Lung (tissue), 11 donors: ENCODE measurements at regions not wholly inside any gene's neighbourhood (a gene's known extent, or its start where the extent isn't known, plus 50 kb on each side); places are given as distances from the start of the nearest gene placed in this dataset.
A peak's percentile ranks its signal among the peaks of the same experiment; 100 is the strongest.
"Not testable (repeated sequence)": the region's sequence is repeated elsewhere in the genome, so short reads cannot be mapped to it uniquely, and the experiment has no call there.

Source experiments
- ATAC-seq: fragments of 200-7000 bp; cut with Tn5 transposase; one replicate; pipeline ENCODE4 v1.9.1; 2020; ENCODE audit warnings: moderate number of reproducible peaks; ENCODE audit not compliant: insufficient read depth, low FRiP score
- DNase-seq, 3 donors: peaks; one replicate each; pipeline ENCODE4 v3.0.0-alpha.2; 2013 to 2017
- H3K27ac ChIP-seq, 2 donors: one replicate each; pipeline ENCODE4 v1.5.1; 2013; ENCODE audit warnings: mild to moderate bottlenecking in 2 of 2, moderate library complexity in 2 of 2, control low read depth in 1 of 2, inconsistent platforms in 1 of 2, low read depth in 1 of 2, low read length in 1 of 2
- H3K27me3 ChIP-seq, 3 donors: one replicate each; pipeline ENCODE4 v1.5.1; 2013; ENCODE audit warnings: low read length in 2 of 3; ENCODE audit not compliant: control insufficient read depth in 3 of 3, insufficient read depth in 3 of 3
- H3K36me3 ChIP-seq, 4 donors: one replicate each; pipeline ENCODE4 v1.5.1; 2013; ENCODE audit warnings: low read length in 4 of 4, mild to moderate bottlenecking in 1 of 4, moderate library complexity in 1 of 4; ENCODE audit not compliant: control insufficient read depth in 4 of 4, insufficient read depth in 4 of 4
- H3K4me1 ChIP-seq, 5 donors: one replicate each; pipeline ENCODE4 v1.5.1; 2013; ENCODE audit warnings: low read length in 5 of 5, mild to moderate bottlenecking in 2 of 5, moderate library complexity in 1 of 5; ENCODE audit not compliant: control insufficient read depth in 5 of 5, insufficient read depth in 5 of 5
- H3K4me3 ChIP-seq: one replicate; pipeline ENCODE4 v1.5.1; 2013; ENCODE audit warnings: mild to moderate bottlenecking, control low read depth, moderate library complexity
- H3K9ac ChIP-seq, 2 donors: one replicate each; pipeline ENCODE4 v1.5.1; 2013; ENCODE audit warnings: low read length in 2 of 2, control low read depth in 1 of 2; ENCODE audit not compliant: insufficient read depth in 1 of 2
- H3K9me3 ChIP-seq, 4 donors: one replicate each; pipeline ENCODE4 v1.5.1; 2013; ENCODE audit warnings: low read length in 3 of 4, mild to moderate bottlenecking in 1 of 4, moderate library complexity in 1 of 4; ENCODE audit not compliant: control insufficient read depth in 4 of 4, insufficient read depth in 3 of 4
- CTCF ChIP-seq: IDR thresholded peaks from 2 replicates; pipeline ENCODE4 v1.5.1; 2012; ENCODE audit warnings: mild to moderate bottlenecking; ENCODE audit errors: control extremely low read depth, extremely low read depth
- WGBS, 2 donors: extraction: QIAGEN DNeasy Blood & Tissue Kit; methylation state at CpG; one replicate each; pipeline ENCODE4 v1.1.7; 2013; 5-methylcytosine and 5-hydroxymethylcytosine counted together
- donor health status: control.
- donor health status: control.
- donor health status: Bipolar disorder and iron deficiency.
- donor health status: healthy.
- donor health status: DM: yes; HTN: yes; CAD: no.

- no peaks in the 10 kb centered on the region for H3K27me3 ChIP-seq
- H3K27ac ChIP-seq = no peak overlapping the region
- peaks cover 0 to 1% (median 0%) of the 10 kb centered on the region in 4 donors for H3K9me3 ChIP-seq
- no peak overlapping the region for H3K4me3 ChIP-seq
- no peak for DNase-seq
- no peak for ATAC-seq
- WGBS, 2 donors = 82 to 83% methylated on average over 12 of the region's 12 CpGs
- TF ChIP-seq CTCF = no peak
- peaks cover 3 to 11% (median 4%) of the 10 kb centered on the region in 5 donors for H3K4me1 ChIP-seq
- H3K36me3 ChIP-seq = no peaks in the 10 kb centered on the region
- no peak overlapping the region for H3K9ac ChIP-seq
Measured at GRCh38 chr1:235052067-235053008, 76.3 kb downstream of the TOMM20 start.

- WGBS, 2 donors = 56 to 84% methylated on average over 3 of the region's 3 CpGs
- no peak for DNase-seq
- H3K4me3 ChIP-seq = no peak overlapping the region
Measured at GRCh38 chr1:235051521-235051920, 77.1 kb downstream of the TOMM20 start.

DNA sequence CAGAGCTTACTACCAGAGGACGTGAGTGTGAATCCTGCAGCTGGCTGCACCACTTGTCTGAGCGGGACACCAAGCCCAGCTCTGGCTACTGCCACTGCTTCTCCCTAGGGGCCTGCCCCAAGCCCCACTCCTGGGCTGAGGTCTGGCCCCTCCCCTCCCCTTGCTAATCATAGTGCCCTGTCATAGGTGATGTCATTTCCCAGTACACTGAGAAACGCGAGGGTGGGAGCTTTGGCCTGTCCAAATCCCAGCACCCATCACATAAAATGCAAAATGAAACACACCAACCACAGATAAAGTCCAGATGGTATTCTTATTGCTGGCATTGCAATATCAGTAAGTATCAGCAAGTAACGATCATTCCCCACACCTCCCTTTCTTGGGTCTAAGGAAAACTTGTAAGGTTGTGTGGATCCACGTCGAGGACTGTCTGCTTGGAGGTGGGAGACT, 77.7 kb downstream of the TOMM20 start:
- Histone ChIP-seq H3K36me3 (no peaks in the 10 kb centered on the region), H3K27me3 (no peaks in the 10 kb centered on the region), H3K4me1 (peaks cover 3 to 13% (median 5%) of the 10 kb centered on the region in 5 donors), H3K27ac (peak overlapping the region in 1 of 2 donors; percentile 40), H3K9ac (no peak overlapping the region), H3K4me3 (no peak overlapping the region), H3K9me3 (peaks cover 0 to 1% (median 0%) of the 10 kb centered on the region in 4 donors)
- WGBS, 2 donors = 72 to 73% methylated on average over 7 of the region's 7 CpGs
- ATAC-seq = peak; percentile 37
- no peak for DNase-seq
- TF ChIP-seq CTCF = no peak

More at GRCh38 chr1:235051521-235051920, 77.1 kb downstream of the TOMM20 start:
- Histone ChIP-seq H3K36me3 (no peaks in the 10 kb centered on the region), H3K27me3 (no peaks in the 10 kb centered on the region), H3K9ac (no peak overlapping the region), H3K9me3 (peaks cover 0 to 1% (median 0%) of the 10 kb centered on the region in 4 donors), H3K4me1 (peaks cover 3 to 13% (median 5%) of the 10 kb centered on the region in 5 donors), H3K27ac (no peak overlapping the region)
- no peak for TF ChIP-seq CTCF
- ATAC-seq = no peak

DNA sequence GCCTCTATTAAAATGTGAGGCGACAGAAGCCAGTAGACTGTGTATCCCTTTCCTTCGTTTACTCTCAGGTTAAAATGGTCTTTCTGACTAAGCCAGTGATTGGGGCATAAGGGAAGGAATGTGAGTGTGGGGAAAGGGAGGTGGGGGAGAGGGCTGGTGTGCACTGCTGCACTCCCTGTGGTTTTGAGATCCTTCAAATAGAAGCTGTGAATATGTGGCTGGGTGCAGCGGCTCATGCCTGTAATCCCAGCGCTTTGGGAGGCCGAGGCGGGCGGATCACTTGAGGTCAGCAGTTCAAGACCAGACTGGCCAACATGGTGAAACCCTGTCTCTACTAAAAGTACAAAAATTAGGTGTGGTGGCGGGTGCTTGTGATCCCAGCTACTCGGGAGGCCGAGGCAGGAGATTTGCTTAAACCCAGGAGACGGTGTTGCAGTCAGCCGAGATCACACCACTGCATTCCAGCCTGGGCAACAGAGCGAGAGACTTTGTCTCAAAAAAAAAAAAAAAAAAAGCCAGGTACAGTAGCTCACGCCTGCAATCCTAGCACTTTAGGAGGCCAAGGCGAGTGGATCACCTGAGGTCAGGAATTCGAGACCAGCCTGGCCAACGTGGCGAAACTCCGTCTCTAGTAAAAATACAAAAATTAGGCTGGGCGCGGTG, 78.8 kb downstream of the TOMM20 start:
- peaks cover 3 to 13% (median 5%) of the 10 kb centered on the region in 5 donors for H3K4me1 ChIP-seq
- not testable (repeated sequence) for H3K9ac ChIP-seq, DNase-seq, H3K4me3 ChIP-seq, H3K27me3 ChIP-seq, H3K9me3 ChIP-seq, H3K27ac ChIP-seq, ATAC-seq, H3K36me3 ChIP-seq
- WGBS, 2 donors = 94% methylated on average over 21 of the region's 21 CpGs
